ENCODE measurements at regions not wholly inside any gene's neighbourhood (a gene's known extent, or its start where the extent isn't known, plus 50 kb on each side); places are given as distances from the start of the nearest gene placed in this dataset.

DNA sequence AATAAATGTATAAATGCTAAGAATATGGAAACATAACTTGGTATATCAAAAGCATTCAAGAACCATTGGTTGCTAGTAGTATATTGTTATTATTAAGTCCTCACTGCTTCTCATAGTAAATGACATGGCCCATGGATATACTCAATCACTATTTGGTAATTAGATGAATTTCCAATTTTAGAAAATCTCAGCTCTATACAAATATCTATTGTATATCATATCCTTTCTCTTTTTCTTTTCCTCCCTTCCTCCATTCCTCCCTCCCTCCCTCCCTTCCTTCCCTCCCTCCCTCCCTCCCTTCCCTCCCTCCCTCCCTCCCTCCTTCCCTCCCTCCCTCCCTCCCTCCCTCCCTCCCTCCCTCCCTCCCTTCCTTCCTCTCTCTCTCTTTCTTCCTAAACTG lies 514.4 kb upstream of the LCORL start:
- TF ChIP-seq POLR2AphosphoS5 (IDR thresholded peaks at IDR 0.05; ENCODE audit: low read depth, low read length), result no peak
- no peak for TF ChIP-seq TAF1 (IDR thresholded peaks at IDR 0.05; ENCODE audit: borderline replicate concordance, low read depth, low read length)
